ENCODE measurements at regions not wholly inside any gene's neighbourhood (a gene's known extent, or its start where the extent isn't known, plus 50 kb on each side); places are given as distances from the start of the nearest gene placed in this dataset.

DNA sequence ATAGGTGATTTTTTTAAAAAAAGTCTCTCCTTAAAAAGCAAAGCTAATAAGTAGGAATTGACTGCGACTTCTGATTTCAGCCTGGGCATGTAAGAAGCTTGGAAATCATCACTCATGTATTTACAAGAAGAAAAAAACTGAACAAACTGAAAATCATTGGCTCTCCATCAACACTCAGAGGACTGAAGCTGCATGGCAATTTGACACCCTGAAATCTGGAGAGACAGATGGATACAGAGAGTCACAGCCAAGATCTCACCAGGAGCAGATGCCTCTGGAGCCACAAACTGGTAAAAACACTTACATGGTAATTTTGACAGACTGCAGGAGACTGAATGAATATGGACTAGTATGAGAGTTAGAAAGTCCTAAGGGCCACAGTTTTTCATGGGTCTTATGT lies 191.2 kb upstream of the TCF21 start:
- no peak for DNase-seq

DNA sequence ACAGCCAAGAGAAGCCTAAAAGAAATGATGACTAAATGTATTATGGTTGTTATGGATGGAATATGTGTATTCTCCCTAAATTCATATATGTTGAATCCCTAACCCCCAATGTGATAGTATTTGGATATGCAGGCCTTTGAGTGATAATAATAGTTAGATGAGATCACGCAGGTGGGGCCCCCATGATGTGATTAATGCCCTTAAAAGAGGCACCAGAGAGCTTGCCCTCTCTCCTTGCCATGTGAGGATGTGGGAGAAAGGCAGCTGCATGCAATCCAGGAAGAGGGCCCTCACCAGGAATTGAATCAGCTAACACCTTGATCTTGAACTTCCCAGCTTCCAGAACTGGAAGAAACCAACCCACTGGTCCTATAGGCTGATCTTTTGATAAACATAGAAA lies 190.6 kb upstream of the TCF21 start:
- no peak for DNase-seq

DNA sequence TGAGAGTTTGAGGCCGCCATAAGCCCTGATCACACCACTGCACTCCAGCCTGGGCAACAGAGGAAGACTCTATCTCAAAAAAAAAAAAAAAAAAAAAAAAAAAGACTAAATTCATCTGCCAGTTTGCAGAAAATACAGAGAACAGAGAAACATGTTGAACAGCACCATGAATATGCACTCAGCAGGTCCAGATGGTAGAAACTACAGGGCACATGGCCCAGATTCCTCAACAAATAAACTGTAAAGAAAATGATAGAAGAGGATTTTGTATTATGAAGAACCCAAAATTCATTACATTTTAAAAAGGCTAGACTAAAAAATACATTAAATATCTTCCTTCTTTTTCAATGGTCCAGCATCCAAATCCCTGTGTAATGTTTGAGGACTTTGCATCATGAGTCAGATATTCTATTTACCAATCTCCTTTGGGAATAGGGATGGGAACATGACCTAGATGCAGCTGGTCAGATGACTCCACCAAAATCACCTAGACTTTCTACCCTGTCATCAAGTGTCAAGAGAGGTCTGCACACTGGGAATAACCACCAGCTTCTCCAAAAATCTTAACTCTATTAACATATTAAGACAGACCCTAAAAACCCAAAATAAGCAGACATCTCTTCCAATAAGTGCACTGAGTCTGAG lies 189.1 kb upstream of the TCF21 start:
- no peak for DNase-seq

DNA sequence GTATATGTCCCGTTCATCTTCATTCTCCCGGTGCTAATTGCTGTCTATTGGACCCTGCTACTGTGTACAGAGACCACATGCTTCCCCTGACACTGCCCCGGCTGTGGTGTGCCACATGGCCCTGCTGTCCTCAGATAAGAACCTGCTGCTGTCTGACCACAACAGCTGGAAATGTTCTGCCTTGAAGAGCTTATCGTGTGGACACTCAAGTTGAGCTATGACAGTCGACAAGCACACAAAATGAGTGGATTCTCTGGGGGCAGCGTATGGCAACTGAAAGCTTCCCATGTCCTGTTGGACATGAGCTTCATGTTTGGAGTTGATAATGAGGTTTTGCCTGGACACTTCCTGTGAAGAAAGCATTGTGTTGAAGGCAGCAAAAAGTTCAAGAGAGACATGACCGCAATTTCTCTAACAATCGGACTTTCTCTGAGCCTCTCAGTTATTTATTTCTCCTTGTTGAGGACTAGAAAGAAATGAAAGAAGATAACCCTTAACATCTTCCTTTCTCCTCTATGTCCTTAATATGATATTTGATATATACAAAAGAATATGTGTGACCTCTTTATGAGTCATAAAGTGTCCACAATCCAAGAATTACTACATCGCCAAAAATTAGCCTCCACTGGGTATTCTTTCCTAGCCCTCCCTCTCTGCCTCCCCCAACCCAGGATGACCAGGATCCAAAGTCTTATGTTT lies 187.1 kb upstream of the TCF21 start:
- no peak for DNase-seq

DNA sequence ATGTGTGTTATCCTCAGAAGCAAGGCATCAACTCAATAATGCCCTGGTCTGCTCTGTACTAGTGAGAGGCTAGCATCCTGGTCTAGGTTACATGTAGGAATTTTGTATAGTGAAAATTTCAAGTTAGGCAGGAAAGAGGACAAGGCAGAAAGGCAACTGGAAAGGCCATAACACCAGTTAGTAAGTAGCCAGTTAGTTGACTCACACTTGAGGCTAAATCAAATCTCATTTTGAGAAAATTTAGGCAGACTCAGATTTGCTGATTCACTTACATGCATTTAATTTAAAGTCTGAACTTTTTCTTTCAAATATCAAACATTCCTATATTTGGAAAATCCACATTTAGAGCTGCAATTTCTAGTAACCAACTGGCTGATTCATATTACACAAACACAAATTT lies 184.5 kb upstream of the TCF21 start:
- no peak for DNase-seq

DNA sequence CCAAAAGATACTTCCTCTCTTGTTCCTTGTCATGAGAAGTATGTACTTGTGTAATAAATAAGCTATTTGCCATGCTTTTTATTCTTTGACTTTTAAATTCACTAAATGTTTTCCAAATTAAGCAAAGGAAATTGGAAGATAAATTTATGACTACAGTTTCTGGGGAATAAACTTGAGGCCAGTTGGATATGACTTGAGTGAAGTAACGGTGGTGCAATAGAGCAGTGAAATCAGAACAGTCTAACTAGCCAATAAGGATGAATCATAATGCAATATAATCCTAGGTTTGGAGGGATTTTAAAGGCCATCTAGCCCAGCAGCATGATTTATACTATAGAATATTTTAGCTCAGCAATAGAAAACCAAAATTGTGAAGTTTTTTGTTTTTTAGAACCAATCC lies 183.8 kb upstream of the TCF21 start:
- no peak for DNase-seq

DNA sequence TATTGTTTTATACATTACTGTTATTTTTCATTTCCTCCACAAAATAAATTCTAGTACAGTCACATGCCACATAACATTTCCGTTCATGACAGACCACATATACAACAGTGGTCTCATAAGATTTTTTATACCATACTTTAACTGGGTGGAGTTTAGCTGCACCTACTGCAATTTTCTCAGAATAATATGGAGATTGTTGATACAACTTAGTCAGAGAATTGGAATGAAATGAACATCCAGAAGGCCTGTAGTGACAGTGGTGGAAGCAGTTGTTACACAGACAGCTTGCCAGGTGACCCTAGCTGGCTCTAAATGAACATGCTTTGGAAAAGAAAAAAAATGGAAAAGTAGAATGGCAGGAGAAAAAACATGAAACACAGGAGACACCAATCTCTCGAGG lies 183.2 kb upstream of the TCF21 start:
- DNase-seq: no peak

DNA sequence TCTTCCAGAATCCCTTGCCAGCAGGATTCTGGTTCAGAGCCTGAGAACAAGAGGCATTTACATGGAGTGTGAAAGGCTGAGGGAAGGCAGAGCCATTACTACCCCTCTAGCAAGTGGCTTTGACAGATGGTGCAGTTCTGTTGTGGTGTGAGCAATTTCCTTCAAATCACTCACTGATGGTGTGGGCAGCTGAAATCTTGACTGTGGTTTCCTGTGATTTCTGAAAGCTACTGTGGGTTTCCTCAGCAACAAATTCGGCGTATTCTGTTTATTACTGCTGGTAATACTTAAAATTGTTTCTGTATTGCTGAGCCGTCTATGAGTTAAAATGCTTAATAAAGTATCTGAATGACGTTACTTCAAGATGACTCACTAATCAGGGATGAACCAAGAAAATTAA lies 181.5 kb upstream of the TCF21 start:
- no peak for DNase-seq

DNA sequence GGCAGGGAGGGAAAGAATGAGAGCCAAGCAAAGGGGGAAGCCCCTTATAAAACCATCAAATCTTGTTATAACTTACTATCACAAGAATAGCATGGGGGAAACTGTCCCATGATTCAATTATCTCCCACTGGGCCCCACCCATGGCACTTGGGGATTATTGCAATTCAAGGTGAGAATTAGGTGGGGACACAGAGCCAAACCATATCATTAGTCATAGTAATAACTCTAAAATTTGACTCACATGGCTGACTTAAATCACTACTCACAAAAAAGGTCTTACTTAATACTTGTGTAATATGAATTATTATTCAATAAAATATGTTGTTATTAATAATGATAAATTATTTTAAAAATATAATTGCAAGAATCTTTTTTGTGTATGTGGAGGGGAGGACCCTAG lies 178.1 kb upstream of the TCF21 start:
- peak in 1 of 2 donors; percentile 0 for DNase-seq

DNA sequence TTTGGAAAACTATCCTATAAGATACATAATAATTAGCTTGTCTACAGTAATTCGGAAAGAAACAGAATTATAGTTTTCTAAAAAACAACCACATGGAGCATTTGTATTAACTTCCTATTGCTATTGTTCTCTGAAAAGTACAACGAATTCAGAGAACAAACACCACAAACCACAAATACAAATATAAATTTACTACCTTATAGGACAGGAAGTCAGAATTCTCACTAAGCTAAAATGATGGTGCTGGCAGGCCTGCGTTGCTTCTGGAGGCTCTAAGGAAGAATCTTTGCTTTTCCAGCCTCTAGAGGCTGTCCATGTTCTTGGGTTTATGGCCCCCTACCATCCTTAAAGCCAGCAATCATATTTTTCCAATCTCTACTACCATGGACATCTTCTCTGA lies 173.6 kb upstream of the TCF21 start:
- no peak for DNase-seq

DNA sequence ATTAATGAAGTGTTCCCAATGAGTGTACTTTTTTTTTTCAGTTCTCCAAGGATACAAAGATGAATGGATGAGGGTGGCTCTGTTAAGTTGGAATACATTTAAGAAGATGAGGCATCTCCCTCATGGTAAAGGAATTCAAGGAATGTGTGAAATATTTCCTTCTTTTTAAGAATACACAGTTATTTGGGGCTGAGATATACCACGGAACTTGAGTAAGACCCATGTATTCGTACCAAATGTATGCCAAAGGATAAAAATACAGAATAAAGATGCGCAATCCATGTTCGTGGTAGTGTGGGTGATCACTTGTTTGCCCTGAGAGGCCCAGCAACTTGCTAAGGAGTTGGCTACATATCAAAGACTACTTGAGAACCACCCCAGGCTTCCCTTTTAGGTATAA lies 164.2 kb upstream of the TCF21 start:
- no peak for DNase-seq

DNA sequence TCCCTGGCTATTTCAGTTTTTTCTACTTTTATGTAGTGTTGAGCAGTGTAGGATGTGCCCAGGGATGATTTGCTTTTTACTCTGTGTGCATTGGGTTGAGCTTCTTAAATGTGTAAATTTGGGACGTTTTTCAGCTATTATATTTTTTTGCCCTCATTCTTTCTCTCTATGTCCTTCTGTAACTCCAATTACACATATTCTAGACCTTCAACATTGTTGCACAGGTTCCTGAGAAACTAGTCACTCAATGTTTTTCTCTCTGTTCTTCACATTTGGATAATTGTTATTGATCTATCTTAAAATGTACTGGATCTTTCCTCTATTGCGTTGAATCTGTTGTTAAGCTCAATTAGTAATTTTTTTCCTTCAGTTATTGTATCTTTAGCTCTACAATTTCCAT lies 162.7 kb upstream of the TCF21 start:
- DNase-seq: no peak

DNA sequence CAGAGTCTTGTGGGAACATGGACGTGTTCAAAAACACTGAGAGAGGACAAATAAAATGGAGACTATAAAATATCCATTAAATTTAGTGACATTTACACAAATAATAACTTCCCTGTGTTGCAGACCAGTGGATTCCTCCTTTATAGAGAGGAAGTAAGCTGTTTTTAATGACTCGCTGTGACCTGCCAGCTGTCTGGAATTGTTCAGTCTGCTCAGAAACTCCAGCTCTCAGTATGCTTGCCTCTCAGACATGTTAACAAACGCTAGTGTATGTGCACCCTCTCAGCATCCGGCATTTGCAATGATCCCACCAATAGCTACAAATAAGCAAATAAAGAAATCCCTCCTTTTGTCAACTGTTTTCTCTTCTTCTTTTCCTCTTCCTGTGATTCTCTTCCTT lies 158.0 kb upstream of the TCF21 start:
- no peak for DNase-seq

DNA sequence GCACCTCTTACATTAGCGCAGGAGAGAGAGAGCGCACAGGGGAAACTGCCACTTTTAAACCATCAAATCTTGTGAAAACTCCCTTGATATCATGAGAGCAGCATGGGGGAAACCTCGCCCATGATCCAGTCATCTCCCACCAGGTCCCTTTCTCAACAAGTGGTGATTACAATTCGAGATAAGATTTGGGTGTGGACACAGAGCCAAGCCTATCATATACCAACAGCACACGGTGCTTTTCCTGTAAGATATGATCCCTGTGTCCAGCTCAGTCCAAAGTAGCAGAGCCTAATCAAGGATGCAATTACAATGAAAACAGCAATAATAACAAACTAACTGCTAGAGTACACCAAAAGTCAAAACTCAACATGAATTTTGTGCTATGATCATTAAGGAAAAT lies 148.7 kb upstream of the TCF21 start:
- DNase-seq: no peak

DNA sequence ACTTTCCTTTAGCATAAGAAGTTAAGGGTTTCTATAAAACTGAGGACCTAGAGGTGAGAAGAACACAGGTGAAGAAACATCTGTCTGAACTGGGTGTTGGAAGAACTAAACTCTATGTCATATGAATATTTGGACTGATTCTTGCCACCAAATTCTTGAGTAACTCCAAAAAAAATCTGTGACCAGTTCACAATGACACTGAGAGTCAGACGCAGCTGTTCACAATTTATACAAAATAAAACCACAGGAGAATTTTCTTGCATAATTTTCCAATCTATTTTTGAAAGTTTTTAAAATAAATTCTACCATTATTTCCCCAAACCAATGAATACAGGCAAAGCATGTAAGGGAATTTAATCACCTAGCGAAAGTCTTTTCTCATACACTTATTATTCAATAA lies 148.1 kb upstream of the TCF21 start:
- DNase-seq: no peak

DNA sequence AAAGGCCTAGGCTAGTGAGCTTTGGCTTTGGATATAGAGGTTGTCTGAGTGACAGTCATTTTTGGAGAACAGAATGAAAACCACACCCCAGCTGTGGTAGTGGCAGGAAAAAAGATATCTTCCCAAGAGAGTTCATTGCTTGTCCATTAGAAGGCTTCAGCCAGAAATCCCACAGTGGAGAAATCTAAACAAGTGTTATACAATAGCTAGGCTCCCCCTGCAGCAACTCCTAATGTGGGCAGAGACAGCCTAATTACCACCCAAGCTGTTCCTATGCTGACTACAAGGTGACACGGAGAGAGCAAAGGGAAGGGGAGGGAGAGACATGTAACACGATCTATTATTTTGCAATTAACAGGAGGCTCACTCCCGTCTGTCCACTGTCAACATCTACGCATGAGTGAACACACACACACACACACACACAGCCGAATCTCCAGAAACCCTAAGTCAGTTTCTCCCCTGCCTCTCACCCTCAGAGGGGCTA lies 147.5 kb upstream of the TCF21 start:
- DNase-seq: no peak

DNA sequence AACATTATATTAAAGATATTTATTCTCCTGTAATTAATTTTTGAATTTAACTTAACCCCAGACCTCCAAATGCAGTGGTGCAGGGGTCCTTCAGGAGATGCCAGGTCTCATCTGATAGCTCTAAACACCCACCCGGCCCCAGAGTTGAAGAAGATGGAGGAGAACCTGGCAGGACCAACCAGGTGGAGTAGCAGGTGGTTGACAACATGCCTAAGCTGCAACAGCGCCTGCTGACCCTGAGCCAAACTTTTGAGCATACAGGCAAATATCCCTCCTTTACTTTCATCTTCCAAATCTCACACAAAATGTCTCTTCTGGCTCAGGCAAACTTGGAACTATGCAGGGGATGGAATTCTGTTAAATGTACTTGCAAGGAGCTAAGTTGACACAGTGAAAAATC lies 145.3 kb upstream of the TCF21 start:
- DNase-seq: no peak

DNA sequence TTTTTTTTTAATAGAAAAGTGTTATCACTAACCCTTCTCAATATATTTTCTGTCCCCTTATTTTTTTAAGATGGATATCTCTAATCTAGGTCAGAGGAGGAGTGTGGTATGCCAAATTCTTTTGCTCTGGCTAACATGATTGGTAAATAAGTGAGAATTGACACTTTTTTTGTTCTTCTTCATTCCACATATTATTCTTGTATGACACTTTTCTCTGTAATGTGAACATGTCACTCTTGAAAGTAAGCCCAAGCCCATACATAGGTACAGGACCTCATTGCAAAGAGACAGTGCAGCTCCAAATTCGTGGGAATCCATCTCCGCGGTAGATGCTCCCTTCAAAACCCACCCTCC lies 142.5 kb upstream of the TCF21 start:
- DNase-seq: no peak

DNA sequence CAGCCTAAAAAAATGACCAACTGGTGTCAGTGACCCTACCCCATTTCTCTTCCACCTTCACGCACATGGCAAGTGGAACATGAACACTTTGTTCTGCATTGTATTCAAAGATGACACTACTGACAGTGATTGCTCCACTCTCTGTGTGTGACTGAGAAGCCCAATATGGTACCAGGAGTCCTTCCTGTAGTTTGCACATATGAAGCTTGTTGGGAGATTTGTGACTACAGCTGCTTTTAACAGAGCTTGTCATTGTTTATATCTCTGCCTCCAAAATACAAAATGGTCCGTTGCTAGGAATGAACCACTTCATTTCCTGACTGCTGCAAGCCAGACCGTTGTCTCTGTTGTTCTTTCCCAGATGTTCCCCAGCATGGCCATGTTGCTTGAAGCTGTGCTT lies 140.3 kb upstream of the TCF21 start:
- no peak for DNase-seq

DNA sequence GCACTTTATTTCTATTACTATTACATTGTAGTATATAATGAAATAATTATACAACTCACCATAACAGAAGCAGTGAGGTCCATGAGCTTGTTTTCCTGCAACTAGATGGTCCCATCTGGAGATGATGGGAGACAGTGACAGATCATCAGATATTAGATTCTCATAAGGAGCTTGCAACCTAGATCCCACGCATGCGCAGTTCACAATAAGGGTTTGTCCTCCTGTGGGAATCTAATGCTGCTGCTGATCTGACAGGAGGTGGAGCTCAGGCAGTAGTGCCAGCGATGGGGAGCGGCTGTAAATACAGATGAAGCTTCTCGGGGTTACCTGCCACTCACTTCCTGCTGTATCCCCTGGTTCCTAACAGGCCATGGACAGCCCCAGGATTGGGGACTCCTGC lies 139.5 kb upstream of the TCF21 start:
- DNase-seq: no peak

DNA sequence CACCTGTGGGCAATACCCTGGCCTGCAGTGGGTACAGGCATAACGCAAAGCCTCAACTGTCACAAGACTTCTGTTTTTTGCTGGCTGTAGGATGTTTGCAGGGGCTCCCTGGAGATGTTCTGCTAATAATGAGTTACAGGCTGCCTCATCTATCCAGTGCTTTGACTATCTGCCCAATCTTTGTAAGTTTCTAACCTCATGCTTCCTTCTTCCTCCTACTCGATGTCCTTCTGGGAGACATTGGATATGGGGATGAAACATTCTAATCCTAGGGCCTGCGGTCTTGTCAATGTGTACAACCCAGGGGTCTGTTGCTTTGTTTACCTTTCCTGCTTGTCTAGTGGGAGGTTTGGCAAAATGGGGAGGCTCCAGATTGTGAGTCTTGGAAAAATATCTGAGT lies 136.8 kb upstream of the TCF21 start:
- DNase-seq: no peak

DNA sequence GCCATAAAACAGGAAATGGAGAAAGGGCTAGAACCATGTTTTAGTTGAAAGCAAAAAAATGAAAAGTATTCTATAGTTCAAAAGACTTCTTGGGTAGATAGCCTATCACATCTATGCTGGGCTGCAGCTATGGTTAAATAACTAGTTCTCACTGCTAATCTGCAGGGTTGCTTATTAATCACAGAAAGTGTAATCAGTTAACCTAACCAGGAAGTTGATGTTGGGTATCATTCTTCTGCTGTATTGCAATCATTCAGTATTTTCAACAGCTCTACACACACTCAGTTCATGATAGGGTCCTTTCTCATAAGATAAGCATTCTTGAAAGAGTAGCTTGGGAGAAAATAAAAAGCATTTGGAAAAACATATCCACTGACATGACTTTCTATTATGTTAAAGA lies 135.2 kb upstream of the TCF21 start:
- no peak for DNase-seq

DNA sequence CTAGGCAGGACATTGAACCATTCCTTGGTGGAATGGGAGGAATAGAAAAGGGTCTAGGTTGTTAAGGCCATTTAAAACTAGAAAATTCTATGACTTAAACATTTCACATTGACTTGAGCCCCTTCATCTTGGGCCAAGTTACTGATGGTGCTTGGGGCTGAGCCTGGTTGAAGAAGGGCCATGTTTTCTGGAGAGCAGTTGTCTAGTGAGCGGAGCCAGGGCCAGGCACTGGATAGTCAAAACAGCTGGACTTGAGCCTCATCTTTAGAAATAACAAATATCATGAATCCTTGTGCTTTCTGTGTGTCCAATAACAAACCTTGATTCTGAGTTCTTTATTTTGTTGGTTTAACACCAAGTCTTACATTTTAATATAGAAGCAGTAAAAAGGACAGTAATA lies 134.6 kb upstream of the TCF21 start:
- DNase-seq: no peak

DNA sequence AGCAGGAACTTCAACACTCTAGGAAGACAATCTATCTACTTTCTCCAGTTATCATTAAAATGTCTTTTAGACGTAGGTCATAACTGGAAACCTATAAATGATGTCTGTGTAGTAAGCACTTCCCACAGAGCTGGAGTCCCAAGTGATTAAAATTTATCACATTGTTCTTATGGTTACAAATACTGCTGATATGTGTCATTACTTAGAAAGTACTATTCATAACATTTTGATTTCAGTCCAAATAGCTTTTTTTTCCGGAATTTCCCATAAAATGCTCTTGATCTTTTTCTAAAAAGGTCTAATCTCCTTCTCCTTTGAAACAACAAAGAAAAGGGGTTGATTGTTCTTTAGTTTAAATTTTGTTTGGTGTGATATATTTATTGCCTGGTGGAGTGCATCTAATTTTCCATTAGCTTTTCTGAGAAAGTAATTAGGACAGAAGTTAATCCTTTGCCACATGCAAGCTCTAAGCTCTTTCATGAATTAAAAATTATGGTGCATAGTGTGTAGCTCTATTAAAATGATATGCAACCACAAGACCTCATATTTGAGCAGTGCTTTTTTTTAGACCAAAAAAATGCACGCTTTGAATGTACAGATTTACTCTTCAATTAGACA lies 132.7 kb upstream of the TCF21 start:
- no peak for DNase-seq

DNA sequence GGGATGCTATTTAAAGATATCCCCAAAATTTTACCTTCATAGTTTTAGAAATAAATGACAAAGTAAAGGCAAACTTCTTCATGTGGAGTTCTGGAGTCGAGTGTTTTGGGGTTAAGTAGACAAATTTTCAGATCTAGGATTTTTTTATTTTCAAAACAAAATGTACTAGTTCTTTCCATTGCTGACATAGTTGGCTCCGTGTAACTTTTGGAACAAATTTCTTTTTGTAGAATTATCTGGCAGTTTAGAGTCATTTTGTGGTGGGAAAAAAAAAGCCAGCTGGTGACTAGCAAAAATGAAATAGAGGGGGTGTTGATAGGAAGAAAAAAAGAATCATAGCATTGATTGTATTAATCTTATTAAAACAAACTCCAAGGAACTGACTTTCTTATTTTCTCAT lies 131.6 kb upstream of the TCF21 start:
- DNase-seq: no peak
